ENCODE measurements at regions not wholly inside any gene's neighbourhood (a gene's known extent, or its start where the extent isn't known, plus 50 kb on each side); places are given as distances from the start of the nearest gene placed in this dataset.
A peak's percentile ranks its signal among the peaks of the same experiment; 100 is the strongest.
"Not testable (repeated sequence)": the region's sequence is repeated elsewhere in the genome, so short reads cannot be mapped to it uniquely, and the experiment has no call there.

DNA sequence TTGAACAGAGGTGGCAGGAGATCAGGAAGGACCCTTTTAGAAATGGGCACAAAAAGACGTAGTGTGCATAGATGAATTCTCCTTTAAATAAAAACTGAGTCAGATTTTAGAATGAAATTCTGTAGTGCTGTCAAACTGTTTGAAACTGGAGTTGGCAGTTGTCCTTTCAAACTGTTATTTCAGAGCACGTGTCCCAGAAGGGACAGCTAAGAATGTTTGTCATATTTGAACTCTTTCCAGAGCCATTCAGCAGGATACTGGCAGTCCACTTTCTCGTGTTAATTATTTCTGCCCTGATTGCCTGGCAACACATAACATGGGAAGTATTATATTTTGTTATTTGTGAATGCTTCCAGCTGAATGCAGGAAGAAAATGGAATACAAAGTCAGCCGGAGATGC is 212.3 kb upstream of the DPYD start:
- FAIRE-seq (no peak), DNase-seq (ENCODE audit: low spot score) (no peak)

- FAIRE-seq: no peak
- no peak for DNase-seq (ENCODE audit: low spot score)
These were observed 209.6 kb upstream of the DPYD start for GRCh38 chr1:98130408-98130807.

GRCh38 chr1:98129491-98129890 is 208.7 kb upstream of the DPYD start:
- DNase-seq (ENCODE audit: low spot score) (no peak), FAIRE-seq (no peak)

DNA sequence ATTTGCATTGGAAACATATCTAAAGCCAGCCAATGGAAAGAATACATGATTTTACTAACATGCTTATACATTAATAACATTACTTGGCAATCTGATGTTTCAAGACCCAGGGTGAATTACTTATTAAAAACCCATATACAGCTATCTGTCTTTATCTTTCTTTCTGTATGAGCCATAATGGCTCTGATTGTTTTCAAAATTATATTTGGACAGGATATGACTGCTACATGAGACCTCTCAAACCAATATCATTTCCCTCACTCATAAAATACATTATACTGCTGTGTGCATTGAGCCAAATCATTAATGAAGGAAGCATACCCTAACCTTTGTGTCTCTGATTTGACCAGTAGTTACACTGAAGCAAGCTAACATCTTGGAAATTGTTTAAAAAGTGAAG is 205.9 kb upstream of the DPYD start:
- no peak for FAIRE-seq

DNA sequence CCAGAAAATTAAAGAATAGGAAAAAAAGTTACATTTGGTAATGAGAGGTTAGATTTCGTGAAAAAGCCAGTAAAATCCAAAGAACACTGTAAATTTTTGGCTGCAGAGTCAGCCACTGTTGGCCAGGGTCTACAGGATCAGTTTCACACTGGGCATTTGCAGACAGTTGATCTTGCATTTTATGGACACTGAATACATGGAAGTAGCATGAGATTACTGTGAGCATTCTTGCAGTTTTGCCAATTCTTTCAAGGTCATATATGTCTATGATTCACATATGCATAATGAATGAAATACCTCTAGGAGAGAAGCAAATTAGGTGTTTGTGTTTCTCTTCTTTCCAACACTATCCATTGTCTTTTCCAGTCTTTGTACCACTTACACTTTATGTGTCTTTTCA is 200.8 kb upstream of the DPYD start:
- no peak for FAIRE-seq
- no peak for DNase-seq (ENCODE audit: low spot score)

More for the DNA sequence above, 205.9 kb upstream of the DPYD start:
- DNase-seq (ENCODE audit: low spot score): no peak

GRCh38 chr1:98119796-98120195 is 199.0 kb upstream of the DPYD start:
- DNase-seq (ENCODE audit: low spot score): no peak
- FAIRE-seq: peak; percentile 23

GRCh38 chr1:98113811-98114210 is 193.0 kb upstream of the DPYD start:
- no peak for DNase-seq (ENCODE audit: low spot score)
- FAIRE-seq: no peak

GRCh38 chr1:98112626-98113025 is 191.8 kb upstream of the DPYD start:
- no peak for DNase-seq (ENCODE audit: low spot score)
- FAIRE-seq: no peak

GRCh38 chr1:98110674-98111073 is 189.8 kb upstream of the DPYD start:
- DNase-seq (ENCODE audit: low spot score) (peak; percentile 69), FAIRE-seq (peak; percentile 79)

DNA sequence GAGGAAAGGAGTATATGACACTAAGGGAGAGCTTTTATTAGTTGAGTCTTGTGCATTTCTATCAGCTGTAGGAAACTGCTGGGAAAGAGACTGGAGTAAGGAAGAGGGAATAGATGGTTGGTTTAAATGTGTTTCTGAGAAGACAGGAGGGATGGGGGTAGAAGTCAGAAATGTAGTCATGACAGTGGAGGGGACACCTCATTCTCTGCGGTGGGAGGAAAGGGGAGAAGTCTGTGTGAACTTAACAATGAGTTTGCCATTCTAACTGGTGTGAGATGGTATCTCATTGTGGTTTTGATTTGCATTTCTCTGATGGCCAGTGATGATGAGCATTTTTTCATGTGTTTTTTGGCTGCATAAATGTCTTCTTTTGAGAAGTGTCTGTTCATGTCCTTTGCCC is 187.5 kb upstream of the DPYD start:
- not testable (repeated sequence) for FAIRE-seq; DNase-seq (ENCODE audit: low spot score)

DNA sequence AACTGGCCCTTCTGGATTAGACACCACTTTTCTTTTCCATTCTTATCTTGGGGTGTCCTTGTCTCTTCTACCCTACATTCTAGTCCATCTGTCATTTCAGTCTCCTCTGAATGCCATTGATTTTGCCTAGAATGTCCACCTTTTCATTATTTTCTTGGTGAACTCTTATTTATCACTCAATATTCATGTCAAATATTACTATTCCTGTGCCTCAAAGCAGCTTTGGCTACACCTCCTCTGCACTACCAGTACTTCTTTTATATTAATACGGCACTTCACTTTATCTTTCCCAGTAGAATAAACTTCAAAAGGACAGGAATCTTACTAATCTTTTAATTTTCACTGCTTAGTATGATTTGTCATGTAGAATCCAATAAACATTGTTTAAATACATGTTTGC is 186.4 kb upstream of the DPYD start:
- FAIRE-seq (no peak), DNase-seq (ENCODE audit: low spot score) (no peak)

GRCh38 chr1:98104289-98104688 is 183.5 kb upstream of the DPYD start:
- DNase-seq (ENCODE audit: low spot score): no peak
- FAIRE-seq: no peak

- no peak for DNase-seq (ENCODE audit: low spot score)
- no peak for FAIRE-seq
These were observed 182.9 kb upstream of the DPYD start for GRCh38 chr1:98103617-98104285.

DNA sequence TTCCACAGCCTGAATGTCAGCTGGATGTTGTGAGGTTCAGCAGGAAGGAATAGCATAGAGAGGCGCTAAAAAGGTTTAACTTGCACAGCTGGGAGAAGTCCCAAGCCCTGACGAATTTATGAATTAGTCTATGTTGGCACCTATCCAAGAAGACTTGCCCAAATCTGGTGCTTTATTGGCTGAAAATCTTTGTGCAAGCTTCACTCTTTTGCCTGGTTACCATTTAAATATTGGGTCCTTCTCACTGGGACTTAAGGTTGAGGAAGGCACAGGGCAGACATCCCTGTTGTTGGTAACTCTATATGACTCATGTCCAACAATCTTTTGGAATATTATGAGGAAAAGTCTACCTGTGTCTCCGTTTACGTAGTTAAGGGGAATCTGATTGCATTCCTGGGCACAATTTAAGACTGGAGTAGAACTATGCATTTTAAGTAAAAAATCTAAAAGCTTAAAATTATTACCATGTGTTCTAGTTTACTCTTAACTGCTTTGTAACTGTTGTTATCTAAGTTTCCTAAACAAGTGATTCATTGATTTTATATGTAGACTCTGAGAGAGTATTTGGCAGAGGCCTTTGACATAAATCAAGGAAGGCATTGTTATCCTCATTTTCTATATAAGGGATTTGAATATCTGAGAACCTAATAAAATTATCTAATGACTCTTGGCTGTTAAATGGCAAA is 181.7 kb upstream of the DPYD start:
- FAIRE-seq (no peak), DNase-seq (ENCODE audit: low spot score) (no peak)

DNA sequence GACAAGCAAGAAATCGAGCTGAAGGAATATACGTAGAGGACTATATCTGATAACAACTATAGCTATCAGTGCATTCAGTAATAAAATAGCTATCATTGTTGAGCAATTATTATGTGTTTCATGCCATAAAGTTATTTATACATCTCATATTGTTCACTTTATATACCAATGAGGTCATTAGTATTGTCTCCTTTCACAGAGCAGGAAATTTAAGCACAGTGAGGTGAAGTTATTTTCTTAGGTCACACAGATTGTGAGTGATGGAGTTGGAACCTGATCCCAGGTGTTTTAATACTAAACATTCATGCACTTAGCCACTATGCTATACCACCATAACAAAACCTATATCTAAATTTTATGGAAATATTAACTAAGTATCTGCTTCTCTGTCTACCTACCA is 180.5 kb upstream of the DPYD start:
- FAIRE-seq: no peak
- no peak for DNase-seq (ENCODE audit: low spot score)

GRCh38 chr1:98099501-98099900 is 178.7 kb upstream of the DPYD start:
- no peak for FAIRE-seq
- no peak for DNase-seq (ENCODE audit: low spot score)

GRCh38 chr1:98098473-98098872 is 177.6 kb upstream of the DPYD start:
- FAIRE-seq (no peak), DNase-seq (ENCODE audit: low spot score) (no peak)

DNA sequence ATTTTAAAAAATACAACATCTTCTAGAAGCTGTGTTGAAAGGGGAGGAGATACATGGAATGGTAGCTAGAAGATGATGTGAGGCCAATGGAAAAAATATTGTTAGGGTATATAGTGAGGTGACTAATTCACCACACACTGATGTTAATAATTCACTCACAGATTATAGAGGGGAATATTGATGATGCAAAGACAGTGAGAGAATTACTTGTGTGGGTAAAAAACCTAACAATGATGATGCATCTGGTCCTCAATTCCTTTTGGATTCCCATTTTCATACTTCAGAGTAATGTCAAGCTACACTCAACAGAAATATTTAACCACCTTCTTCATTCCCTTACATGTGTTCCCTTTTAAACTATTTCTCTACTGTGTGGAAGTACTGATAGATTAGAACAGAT is 169.5 kb upstream of the DPYD start:
- peak; percentile 95 for FAIRE-seq

DNA sequence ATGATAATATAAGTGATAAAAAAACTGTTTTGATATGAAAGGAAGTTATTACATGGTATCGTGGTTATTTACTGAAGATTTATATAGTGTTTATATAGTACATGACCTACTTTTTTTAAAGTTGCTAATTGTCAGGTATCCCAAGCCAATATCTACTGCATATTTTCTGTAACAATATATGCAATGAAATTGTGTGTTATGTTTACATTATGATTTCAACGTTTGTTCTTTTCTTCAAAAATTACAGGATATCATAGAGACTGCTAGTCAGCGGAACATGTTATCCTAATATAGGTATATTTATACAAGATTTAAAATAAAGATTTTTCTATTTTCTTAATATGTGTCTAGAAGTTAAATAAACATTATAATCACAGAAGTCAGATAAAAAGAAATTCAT is 167.5 kb upstream of the DPYD start:
- DNase-seq (ENCODE audit: low spot score): no peak
- FAIRE-seq: no peak

More for the DNA sequence above, 169.5 kb upstream of the DPYD start:
- DNase-seq (ENCODE audit: low spot score): peak; percentile 90

GRCh38 chr1:98086796-98087441 is 166.1 kb upstream of the DPYD start:
- FAIRE-seq (peak; percentile 99), DNase-seq (ENCODE audit: low spot score) (peak; percentile 100)

DNA sequence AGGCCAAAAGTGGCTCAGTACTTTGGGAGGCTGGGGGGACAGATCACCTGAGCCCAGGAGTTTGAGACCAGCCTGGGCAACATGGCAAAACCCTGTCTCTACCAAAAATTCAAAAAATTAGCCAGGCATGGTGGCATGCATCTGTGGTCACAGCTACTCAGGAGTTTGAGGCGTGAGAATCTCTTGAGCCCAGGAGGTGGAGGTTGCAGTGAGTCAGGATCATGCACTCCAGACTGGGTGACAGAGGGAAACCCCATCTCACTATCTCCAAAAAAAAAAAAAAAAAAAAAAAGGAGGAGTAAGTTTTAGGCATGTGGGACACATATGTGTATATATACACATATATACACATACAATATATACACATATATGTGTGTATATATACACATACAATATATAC is 165.3 kb upstream of the DPYD start:
- FAIRE-seq (no peak), DNase-seq (ENCODE audit: low spot score) (peak; percentile 93)

DNA sequence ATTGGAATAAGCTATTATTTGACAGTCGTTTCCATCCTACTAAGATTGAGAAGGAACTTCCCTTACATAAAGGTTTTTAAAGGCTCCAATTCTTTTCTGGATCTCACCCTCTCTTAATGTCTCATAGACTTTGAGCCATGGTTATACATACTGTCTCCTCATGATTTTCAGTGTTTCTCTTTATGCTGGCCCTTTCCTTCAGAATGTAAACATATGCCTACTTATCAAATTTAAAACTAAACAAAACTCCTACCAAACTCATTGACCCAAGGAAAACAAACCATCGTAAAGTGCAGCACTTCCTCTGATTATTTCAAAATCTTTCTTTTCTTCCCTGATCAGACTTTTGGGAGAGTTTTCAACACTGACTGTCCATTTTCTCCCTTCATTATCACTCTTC is 163.4 kb upstream of the DPYD start:
- FAIRE-seq (no peak), DNase-seq (ENCODE audit: low spot score) (no peak)

DNA sequence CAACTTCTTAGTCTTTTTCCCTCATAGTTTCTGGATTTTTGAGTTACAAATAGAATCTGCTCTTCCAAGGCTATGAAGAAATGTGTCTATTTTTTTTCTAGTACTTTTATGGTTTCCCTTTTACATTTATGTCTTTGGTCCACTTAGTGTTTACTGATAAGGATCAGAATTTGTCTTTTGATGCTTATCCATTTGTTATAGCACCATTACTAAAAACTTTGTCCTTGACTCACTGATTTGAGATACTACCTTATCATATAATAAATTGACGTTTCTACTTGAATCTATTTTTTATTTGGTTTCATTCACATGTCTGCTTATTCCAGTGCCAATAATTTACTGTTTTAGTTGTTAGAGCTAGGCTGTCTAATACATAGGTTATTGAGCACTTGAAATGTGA is 161.1 kb upstream of the DPYD start:
- DNase-seq (ENCODE audit: low spot score) (no peak), FAIRE-seq (no peak)
